ENCODE measurements at regions not wholly inside any gene's neighbourhood (a gene's known extent, or its start where the extent isn't known, plus 50 kb on each side); places are given as distances from the start of the nearest gene placed in this dataset.

DNA sequence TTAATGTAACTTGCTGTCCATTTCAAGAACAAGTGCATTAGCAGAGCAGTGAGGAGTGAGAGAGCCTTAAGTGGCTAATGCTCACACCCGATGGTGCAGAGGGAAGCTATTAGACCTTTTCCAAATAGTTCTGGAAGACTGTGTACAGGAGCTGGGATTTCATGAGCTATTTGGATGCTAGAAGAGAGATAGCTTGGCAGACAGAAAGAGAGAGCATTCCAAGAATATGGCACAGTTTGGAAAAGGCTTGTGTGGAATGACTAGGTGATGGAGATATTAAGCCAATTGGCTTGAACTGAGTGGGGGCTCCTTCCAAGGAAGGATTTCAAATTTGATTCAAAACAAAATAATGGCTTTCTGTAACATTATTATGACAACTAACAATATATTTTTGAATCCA, 1097.2 kb upstream of the TENM3 start:
- no peak for ATAC-seq

DNA sequence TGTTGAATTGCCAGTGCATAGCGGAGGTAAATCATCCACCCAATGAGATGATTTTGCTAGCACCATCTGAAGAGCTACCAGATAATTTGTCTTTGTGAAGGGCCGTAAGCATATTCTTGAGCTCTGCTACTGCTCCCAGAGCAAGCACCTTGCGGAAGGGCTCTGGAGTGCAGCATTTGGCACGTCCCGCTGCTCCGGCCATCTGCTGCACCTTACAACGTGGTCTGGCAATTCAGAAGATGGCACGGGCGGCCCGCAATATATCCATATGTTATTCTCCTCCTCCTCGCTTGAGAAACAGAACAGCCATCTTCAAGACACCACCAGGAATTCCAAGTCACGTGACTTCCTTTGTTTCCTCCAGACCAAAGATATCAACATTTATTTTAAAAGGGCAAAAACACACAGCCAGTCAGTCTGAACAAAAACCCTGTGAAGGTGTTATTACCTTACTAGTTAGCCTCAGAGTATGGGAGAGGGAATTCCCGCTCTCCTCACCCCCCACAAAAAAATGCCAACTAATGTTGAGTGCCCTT, 1095.7 kb upstream of the TENM3 start:
- peaks cover 0 to 12% (median 0%) of the 10 kb centered on the region in 7 donors for H3K27me3 ChIP-seq
- no peak for DNase-seq
- 90 to 91% methylated on average over 13 of the region's 13 CpGs for WGBS, 2 donors
- no peaks in the 10 kb centered on the region for H3K9me3 ChIP-seq
- H3K27ac ChIP-seq, result no peak overlapping the region
- no peaks in the 10 kb centered on the region for H3K4me1 ChIP-seq
- ATAC-seq, result no peak
- intact Hi-C loops (cut with DNase I), result loop anchor here in 4 of 10 donors (10.0 kb wide), 1 partner anchor 1657 kb away; no protein-coding TSS in a partner anchor
- H3K36me3 ChIP-seq, result no peaks in the 10 kb centered on the region
- H3K4me3 ChIP-seq, result no peak overlapping the region
- TF ChIP-seq, protein P1, sequence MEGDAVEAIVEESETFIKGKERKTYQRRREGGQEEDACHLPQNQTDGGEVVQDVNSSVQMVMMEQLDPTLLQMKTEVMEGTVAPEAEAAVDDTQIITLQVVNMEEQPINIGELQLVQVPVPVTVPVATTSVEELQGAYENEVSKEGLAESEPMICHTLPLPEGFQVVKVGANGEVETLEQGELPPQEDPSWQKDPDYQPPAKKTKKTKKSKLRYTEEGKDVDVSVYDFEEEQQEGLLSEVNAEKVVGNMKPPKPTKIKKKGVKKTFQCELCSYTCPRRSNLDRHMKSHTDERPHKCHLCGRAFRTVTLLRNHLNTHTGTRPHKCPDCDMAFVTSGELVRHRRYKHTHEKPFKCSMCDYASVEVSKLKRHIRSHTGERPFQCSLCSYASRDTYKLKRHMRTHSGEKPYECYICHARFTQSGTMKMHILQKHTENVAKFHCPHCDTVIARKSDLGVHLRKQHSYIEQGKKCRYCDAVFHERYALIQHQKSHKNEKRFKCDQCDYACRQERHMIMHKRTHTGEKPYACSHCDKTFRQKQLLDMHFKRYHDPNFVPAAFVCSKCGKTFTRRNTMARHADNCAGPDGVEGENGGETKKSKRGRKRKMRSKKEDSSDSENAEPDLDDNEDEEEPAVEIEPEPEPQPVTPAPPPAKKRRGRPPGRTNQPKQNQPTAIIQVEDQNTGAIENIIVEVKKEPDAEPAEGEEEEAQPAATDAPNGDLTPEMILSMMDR (IDR thresholded peaks at IDR 0.05), result no peak

More for the DNA sequence above, 1097.2 kb upstream of the TENM3 start:
- Histone ChIP-seq H3K4me3 (no peak overlapping the region), H3K27ac (no peak overlapping the region), H3K27me3 (peaks cover 0 to 16% (median 0%) of the 10 kb centered on the region in 7 donors), H3K36me3 (no peaks in the 10 kb centered on the region), H3K4me1 (no peaks in the 10 kb centered on the region), H3K9me3 (no peaks in the 10 kb centered on the region)
- DNase-seq, result no peak
- TF ChIP-seq, protein P1 (IDR thresholded peaks at IDR 0.05), result no peak
- WGBS, 2 donors, result 88 to 91% methylated on average over 1 of the region's 1 CpG
- intact Hi-C loops (cut with DNase I), result loop anchor here in 4 of 10 donors (10.0 kb wide), 1 partner anchor 1659 kb away; no protein-coding TSS in a partner anchor

DNA sequence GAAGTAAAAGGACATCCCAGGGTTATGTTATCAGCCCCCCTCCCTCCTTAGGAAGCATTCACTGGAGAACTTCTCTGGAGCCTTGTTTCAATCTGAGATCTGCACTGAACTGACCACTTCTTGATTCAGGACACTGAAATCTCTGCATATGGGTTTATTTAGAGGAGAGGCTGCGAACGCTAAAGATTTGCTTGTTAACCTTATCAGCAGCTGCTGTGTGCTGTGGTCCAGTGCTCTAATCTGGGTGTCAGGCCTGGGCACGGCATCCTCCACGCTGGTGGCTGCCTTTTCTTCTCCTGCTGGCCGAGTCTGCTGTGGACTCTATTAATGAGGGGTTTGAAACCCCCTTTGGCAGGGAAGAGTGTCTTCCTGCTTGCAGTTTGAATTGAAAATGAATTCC, 1094.7 kb upstream of the TENM3 start:
- ATAC-seq (no peak), DNase-seq (no peak)
- Histone ChIP-seq H3K4me1 (no peaks in the 10 kb centered on the region), H3K36me3 (no peaks in the 10 kb centered on the region), H3K4me3 (no peak overlapping the region), H3K9me3 (no peaks in the 10 kb centered on the region), H3K27me3 (peaks cover 0 to 9% (median 0%) of the 10 kb centered on the region in 7 donors), H3K27ac (no peak overlapping the region)
- TF ChIP-seq, protein P1 (IDR thresholded peaks at IDR 0.05), result no peak
- WGBS, 2 donors, result 41 to 62% methylated on average over 5 of the region's 5 CpGs
- intact Hi-C loops (cut with DNase I), result loop anchor here in 4 of 10 donors (10.0 kb wide), 1 partner anchor 1656 kb away; no protein-coding TSS in a partner anchor

GRCh38 chr4:181150191-181150590, 1093.0 kb upstream of the TENM3 start:
- Histone ChIP-seq H3K4me1 (no peaks in the 10 kb centered on the region), H3K4me3 (no peak overlapping the region), H3K27me3 (peaks cover 0 to 4% (median 0%) of the 10 kb centered on the region in 7 donors), H3K9me3 (no peaks in the 10 kb centered on the region), H3K27ac (no peak overlapping the region), H3K36me3 (no peaks in the 10 kb centered on the region)
- intact Hi-C loops (cut with DNase I), result no loop called here
- TF ChIP-seq, protein P1 (IDR thresholded peaks at IDR 0.05), result no peak
- no peak for ATAC-seq
- DNase-seq, result no peak
- 38 to 42% methylated on average over 4 of the region's 4 CpGs for WGBS, 2 donors
